Mesendoderm (in vitro differentiated cells): ENCODE measurements at regions not wholly inside any gene's neighbourhood (a gene's known extent, or its start where the extent isn't known, plus 50 kb on each side); places are given as distances from the start of the nearest gene placed in this dataset.
A peak's percentile ranks its signal among the peaks of the same experiment; 100 is the strongest.

Source experiments
- DNase-seq: peaks from one replicate; pipeline ENCODE4 v3.0.0; 2013
- H2AK5ac ChIP-seq: 2 replicates; pipeline ENCODE4 v1.6.1; 2013; ENCODE audit warnings: low read length, inconsistent platforms
- H2BK120ac ChIP-seq: 2 replicates; pipeline ENCODE4 v1.6.1; 2013; ENCODE audit warnings: low read depth, mild to moderate bottlenecking, low read length, moderate library complexity, mixed read lengths
- H2BK15ac ChIP-seq: replicated peaks from 2 replicates; pipeline ENCODE4 v1.6.1; 2013; ENCODE audit warnings: low read depth, mild to moderate bottlenecking, moderate library complexity
- H2BK5ac ChIP-seq: 2 replicates; pipeline ENCODE4 v1.6.1; 2013; ENCODE audit warnings: low read length, inconsistent platforms
- H3K18ac ChIP-seq: 2 replicates; pipeline ENCODE4 v1.6.1; 2013; ENCODE audit warnings: mild to moderate bottlenecking, low read length, mixed read lengths
- H3K23ac ChIP-seq: one replicate; pipeline ENCODE4 v1.6.1; 2013; ENCODE audit warnings: low read length
- H3K27ac ChIP-seq: 2 replicates; pipeline ENCODE4 v1.5.1; 2013; ENCODE audit warnings: low read depth, mild to moderate bottlenecking, inconsistent platforms, low read length, moderate library complexity
- H3K27me3 ChIP-seq: 2 replicates; pipeline ENCODE4 v1.6.1; 2013; ENCODE audit warnings: low read length, control low read depth, mild to moderate bottlenecking, inconsistent platforms; ENCODE audit not compliant: insufficient read depth, poor library complexity
- H3K36me3 ChIP-seq: 2 replicates; pipeline ENCODE4 v1.6.1; 2013; ENCODE audit warnings: low read length, inconsistent platforms; ENCODE audit not compliant: control insufficient read depth, insufficient read depth
- H3K4ac ChIP-seq: one replicate; pipeline ENCODE4 v1.6.1; 2013; ENCODE audit warnings: low read depth, mild to moderate bottlenecking, low read length, moderate library complexity
- H3K4me1 ChIP-seq: 2 replicates; pipeline ENCODE4 v1.6.1; 2013; ENCODE audit warnings: low read depth, low read length, inconsistent platforms; ENCODE audit not compliant: control insufficient read depth
- H3K4me2 ChIP-seq: 2 replicates; pipeline ENCODE4 v1.6.1; 2013; ENCODE audit warnings: low read length
- H3K4me3 ChIP-seq: 2 replicates; pipeline ENCODE4 v1.5.1; 2013; ENCODE audit warnings: mild to moderate bottlenecking, low read length
- H3K56ac ChIP-seq: one replicate; pipeline ENCODE4 v1.6.1; 2013; ENCODE audit warnings: low read length
- H3K79me1 ChIP-seq: 2 replicates; pipeline ENCODE4 v1.6.1; 2013; ENCODE audit warnings: low read length, inconsistent platforms
- H3K79me2 ChIP-seq: 2 replicates; pipeline ENCODE4 v1.6.1; 2013; ENCODE audit warnings: mild to moderate bottlenecking, low read length; ENCODE audit not compliant: control insufficient read depth, insufficient read depth
- H3K9ac ChIP-seq: 2 replicates; pipeline ENCODE4 v1.6.1; 2013; ENCODE audit warnings: low read length, inconsistent platforms
- H4K5ac ChIP-seq: one replicate; pipeline ENCODE4 v1.6.1; 2013; ENCODE audit warnings: low read length
- H4K8ac ChIP-seq: one replicate; pipeline ENCODE4 v1.6.1; 2013; ENCODE audit warnings: low read depth, mild to moderate bottlenecking, control low read depth, low read length, moderate library complexity
- WGBS: extraction: QIAGEN DNeasy Blood & Tissue Kit; methylation state at CpG from one replicate; pipeline ENCODE4 v1.1.7; 2013; ENCODE audit warnings: low lambda C conversion rate, missing lambda C conversion rate; ENCODE audit not compliant: insufficient coverage; ENCODE audit errors: extremely low coverage; 5-methylcytosine and 5-hydroxymethylcytosine counted together

GRCh38 chr5:53425687-53426511, 54.5 kb upstream of the FST start:
- no peak overlapping the region for H3K4me2 ChIP-seq
- no peak overlapping the region for H4K8ac ChIP-seq
- no peaks in the 10 kb centered on the region for H3K27me3 ChIP-seq
- peaks cover 9% of the 10 kb centered on the region for H3K4me1 ChIP-seq
- peak overlapping the region; percentile 98 for H2BK15ac ChIP-seq
- H3K4me3 ChIP-seq, result no peak overlapping the region
- H3K79me2 ChIP-seq, result no peaks in the 10 kb centered on the region
- WGBS, result no CpG with 5 or more reads among the region's 8 CpGs
- no peak overlapping the region for H3K56ac ChIP-seq
- peak overlapping the region; percentile 35 for H2BK120ac ChIP-seq
- no peak overlapping the region for H4K5ac ChIP-seq
- H3K9ac ChIP-seq, result no peak overlapping the region
- H3K23ac ChIP-seq, result peak overlapping the region; percentile 68
- no peaks in the 10 kb centered on the region for H3K36me3 ChIP-seq
- H2BK5ac ChIP-seq, result peak overlapping the region; percentile 64
- no peaks in the 10 kb centered on the region for H3K79me1 ChIP-seq
- H2AK5ac ChIP-seq, result no peak overlapping the region
- H3K27ac ChIP-seq, result no peak overlapping the region
- H3K18ac ChIP-seq, result no peak overlapping the region
- DNase-seq, result peak; percentile 93
- H3K4ac ChIP-seq, result no peak overlapping the region

GRCh38 chr5:53426512-53426830, 54.0 kb upstream of the FST start:
- no peaks in the 10 kb centered on the region for H3K27me3 ChIP-seq
- no peak for DNase-seq
- H3K79me2 ChIP-seq, result no peaks in the 10 kb centered on the region
- H2BK15ac ChIP-seq, result peak overlapping the region; percentile 98
- peak overlapping the region; percentile 13 for H3K18ac ChIP-seq
- no peak overlapping the region for H3K4me2 ChIP-seq
- no peak overlapping the region for H3K4me3 ChIP-seq
- no peak overlapping the region for H3K27ac ChIP-seq
- H3K9ac ChIP-seq, result no peak overlapping the region
- no peaks in the 10 kb centered on the region for H3K36me3 ChIP-seq
- no peak overlapping the region for H4K5ac ChIP-seq
- peak overlapping the region; percentile 64 for H2BK5ac ChIP-seq
- H3K56ac ChIP-seq, result peak overlapping the region; percentile 40
- peaks cover 9% of the 10 kb centered on the region for H3K4me1 ChIP-seq
- no CpG with 5 or more reads among the region's 2 CpGs for WGBS
- H2AK5ac ChIP-seq, result no peak overlapping the region
- no peaks in the 10 kb centered on the region for H3K79me1 ChIP-seq
- peak overlapping the region; percentile 68 for H3K23ac ChIP-seq
- H4K8ac ChIP-seq, result no peak overlapping the region
- no peak overlapping the region for H3K4ac ChIP-seq
- peak overlapping the region; percentile 35 for H2BK120ac ChIP-seq

DNA sequence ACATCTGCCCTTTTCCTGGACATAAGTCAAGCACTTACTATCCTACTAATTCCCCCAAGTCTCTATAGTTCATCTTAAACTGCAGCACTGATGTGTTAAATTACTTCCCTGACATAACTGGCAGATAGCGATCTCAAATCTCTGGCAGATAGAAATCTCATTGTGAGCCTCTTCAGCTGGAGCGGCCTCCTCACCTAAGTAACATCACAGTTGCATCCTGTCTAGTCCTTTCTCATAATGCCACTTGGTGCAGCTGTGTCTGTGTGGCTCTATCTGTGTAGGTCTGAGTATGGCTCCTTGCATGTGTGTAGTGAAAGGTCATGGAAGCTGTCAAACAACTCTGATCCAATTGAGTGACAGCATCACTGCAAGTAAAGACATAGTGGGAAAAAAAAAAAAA, 53.6 kb upstream of the FST start:
- no peak overlapping the region for H3K4me2 ChIP-seq
- no peak overlapping the region for H3K4me3 ChIP-seq
- H3K18ac ChIP-seq, result no peak overlapping the region
- no peak overlapping the region for H3K4ac ChIP-seq
- no peaks in the 10 kb centered on the region for H3K79me1 ChIP-seq
- H2BK5ac ChIP-seq, result no peak overlapping the region
- no peaks in the 10 kb centered on the region for H3K36me3 ChIP-seq
- H2AK5ac ChIP-seq, result peak overlapping the region; percentile 5
- WGBS, result no CpG with 5 or more reads among the region's 2 CpGs
- H3K23ac ChIP-seq, result no peak overlapping the region
- H3K9ac ChIP-seq, result no peak overlapping the region
- H4K5ac ChIP-seq, result no peak overlapping the region
- H2BK15ac ChIP-seq, result no peak overlapping the region
- peak; percentile 66 for DNase-seq
- no peak overlapping the region for H2BK120ac ChIP-seq
- H4K8ac ChIP-seq, result no peak overlapping the region
- H3K56ac ChIP-seq, result no peak overlapping the region
- H3K79me2 ChIP-seq, result no peaks in the 10 kb centered on the region
- H3K27ac ChIP-seq, result no peak overlapping the region
- peaks cover 9% of the 10 kb centered on the region for H3K4me1 ChIP-seq
- no peaks in the 10 kb centered on the region for H3K27me3 ChIP-seq

GRCh38 chr5:53427965-53428364, 52.5 kb upstream of the FST start:
- H3K4me3 ChIP-seq, result no peak overlapping the region
- no peak overlapping the region for H3K9ac ChIP-seq
- no peak overlapping the region for H4K8ac ChIP-seq
- H2AK5ac ChIP-seq, result no peak overlapping the region
- H3K4me1 ChIP-seq, result peaks cover 11% of the 10 kb centered on the region
- no peaks in the 10 kb centered on the region for H3K27me3 ChIP-seq
- H3K23ac ChIP-seq, result no peak overlapping the region
- no peak overlapping the region for H3K27ac ChIP-seq
- no peak overlapping the region for H3K4ac ChIP-seq
- no peak overlapping the region for H2BK120ac ChIP-seq
- no peaks in the 10 kb centered on the region for H3K79me2 ChIP-seq
- H3K56ac ChIP-seq, result no peak overlapping the region
- H2BK5ac ChIP-seq, result no peak overlapping the region
- peak overlapping the region; percentile 57 for H2BK15ac ChIP-seq
- H3K4me2 ChIP-seq, result no peak overlapping the region
- H4K5ac ChIP-seq, result no peak overlapping the region
- no peak overlapping the region for H3K18ac ChIP-seq
- DNase-seq, result no peak
- H3K36me3 ChIP-seq, result no peaks in the 10 kb centered on the region
- no peaks in the 10 kb centered on the region for H3K79me1 ChIP-seq

DNA sequence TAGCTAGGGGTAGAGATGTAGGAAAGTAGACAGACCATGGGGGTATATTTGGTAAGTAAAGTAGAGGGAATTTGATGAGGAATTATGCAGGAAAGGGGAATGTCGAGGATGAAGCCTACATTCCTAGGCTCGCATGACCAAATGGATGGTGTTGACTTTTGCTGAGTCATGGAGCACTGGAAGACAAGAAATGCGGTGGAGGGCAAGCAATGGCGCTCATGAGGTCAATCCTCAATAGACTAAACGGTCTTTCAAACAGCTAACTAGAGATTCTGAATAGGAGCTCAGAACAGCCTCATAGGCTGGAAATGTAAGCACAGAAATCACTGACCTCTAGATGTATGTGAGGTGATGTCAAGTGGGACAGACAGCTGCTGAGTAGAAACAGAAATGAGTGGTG, 50.7 kb upstream of the FST start:
- Histone ChIP-seq H3K36me3 (no peaks in the 10 kb centered on the region), H3K56ac (no peak overlapping the region), H3K79me2 (no peaks in the 10 kb centered on the region), H3K18ac (peak overlapping the region; percentile 88), H4K5ac (no peak overlapping the region), H3K4me3 (no peak overlapping the region), H3K9ac (no peak overlapping the region), H3K4me2 (no peak overlapping the region), H3K4ac (peak overlapping the region; percentile 36), H4K8ac (no peak overlapping the region), H2AK5ac (no peak overlapping the region), H2BK5ac (no peak overlapping the region), H3K27me3 (no peaks in the 10 kb centered on the region), H2BK120ac (peak overlapping the region; percentile 98), H3K4me1 (peaks cover 11% of the 10 kb centered on the region), H2BK15ac (peak overlapping the region; percentile 85), H3K27ac (no peak overlapping the region), H3K23ac (no peak overlapping the region), H3K79me1 (no peaks in the 10 kb centered on the region)
- peak; percentile 54 for DNase-seq
- WGBS, result no CpG with 5 or more reads among the region's 5 CpGs
